SK-N-SH (cell line): ENCODE measurements at regions not wholly inside any gene's neighbourhood (a gene's known extent, or its start where the extent isn't known, plus 50 kb on each side); places are given as distances from the start of the nearest gene placed in this dataset.

Source experiments
- CTCF ChIA-PET: fragments of 300-600, 350-600 bp; formaldehyde crosslinking; extraction: SDS; loops from one replicate; lab custom pipeline; 2021; lab: Yijun Ruan, JAX
- POLR2A ChIA-PET: fragments of 350-600 bp; sonication (Branson Sonifier 250); formaldehyde crosslinking; extraction: SDS; loops from one replicate; lab custom pipeline; 2020; ENCODE audit warnings: antibody characterized with exemption, inconsistent platforms; lab: Yijun Ruan, JAX
- DNase-seq: peaks from one replicate; pipeline ENCODE4 v3.0.0; 2012
- H2AFZ ChIP-seq: fragments of 200-600 bp; sonication (generic); 2 replicates; pipeline ENCODE4 v1.8.1; 2016; ENCODE audit warnings: antibody characterized with exemption, mild to moderate bottlenecking, low read depth
- H3F3A ChIP-seq: fragments of 200-600 bp; sonication (generic); replicated peaks from 2 replicates; pipeline ENCODE3; 2016; ENCODE audit warnings: antibody characterized with exemption, mild to moderate bottlenecking; ENCODE audit not compliant: insufficient read depth
- H3K27ac ChIP-seq, 2 experiments: fragments of 200-500 bp in 1 of 2; fragments of 200-600 bp in 1 of 2; sonication (Bioruptor generic) in 1 of 2; sonication (generic), shearing (Covaris generic) in 1 of 2; 2 replicates each; pipeline versions ENCODE4 v1.5.1 to v1.6.1; 2014 to 2016; ENCODE audit warnings: low read depth in 2 of 2, inconsistent platforms in 1 of 2, low read length in 1 of 2, mild to moderate bottlenecking in 1 of 2, mixed read lengths in 1 of 2
- H3K27me3 ChIP-seq: fragments of 200-600 bp; sonication (generic), shearing (Covaris generic); 2 replicates; pipeline ENCODE4 v1.6.1; 2016; ENCODE audit warnings: mixed run types; ENCODE audit not compliant: insufficient read depth
- H3K36me3 ChIP-seq, 2 experiments: fragments of 200-500 bp in 1 of 2; fragments of 200-600 bp in 1 of 2; sonication (Bioruptor generic) in 1 of 2; sonication (generic) in 1 of 2; replicated peaks in 1 of 2; 2 replicates each; pipeline versions ENCODE3 to v1.5.1; 2014 to 2016; ENCODE audit warnings: low read length in 1 of 2, mild to moderate bottlenecking in 1 of 2; ENCODE audit not compliant: insufficient read depth in 2 of 2, control insufficient read depth in 1 of 2
- H3K4me1 ChIP-seq, 2 experiments: fragments of 200-500 bp in 1 of 2; fragments of 200-600 bp in 1 of 2; sonication (Bioruptor generic) in 1 of 2; sonication (generic), shearing (Covaris generic) in 1 of 2; 2 replicates each; pipeline versions ENCODE4 v1.5.1 to v1.6.1; 2014 to 2016; ENCODE audit warnings: low read depth in 1 of 2, low read length in 1 of 2, mixed run types in 1 of 2; ENCODE audit not compliant: insufficient read depth in 2 of 2, control insufficient read depth in 1 of 2
- H3K4me2 ChIP-seq: fragments of 200-600 bp; sonication (generic), shearing (Covaris generic); 2 replicates; pipeline ENCODE4 v1.6.1; 2017; ENCODE audit warnings: mixed run types
- H3K4me3 ChIP-seq, 2 experiments: fragments of 200-500 bp in 1 of 2; fragments of 200-600 bp in 1 of 2; sonication (Bioruptor generic) in 1 of 2; sonication (generic), shearing (Covaris generic) in 1 of 2; 2 replicates each; pipeline versions ENCODE4 v1.5.1 to v1.8.1; 2014 to 2016; ENCODE audit warnings: low read depth in 2 of 2, inconsistent platforms in 1 of 2, low read length in 1 of 2, mild to moderate bottlenecking in 1 of 2, mixed read lengths in 1 of 2, moderate library complexity in 1 of 2
- H3K79me2 ChIP-seq: fragments of 200-600 bp; sonication (generic); 2 replicates; pipeline ENCODE4 v1.8.1; 2017; ENCODE audit warnings: mild to moderate bottlenecking; ENCODE audit not compliant: insufficient read depth
- H3K9ac ChIP-seq: fragments of 200-600 bp; sonication (generic); 2 replicates; pipeline ENCODE4 v1.6.1; 2017; ENCODE audit warnings: mixed run types
- H3K9me2 ChIP-seq: fragments of 200-600 bp; sonication (generic); 2 replicates; pipeline ENCODE4 v1.6.1; 2017; ENCODE audit warnings: mixed run types
- H3K9me3 ChIP-seq: fragments of 200-600 bp; sonication (generic); 2 replicates; pipeline ENCODE4 v1.6.1; 2017; ENCODE audit warnings: mixed run types, mild to moderate bottlenecking, moderate library complexity
- H4K20me1 ChIP-seq: fragments of 200-600 bp; sonication (generic); 2 replicates; pipeline ENCODE4 v1.6.1; 2017; ENCODE audit warnings: mild to moderate bottlenecking, mixed run types; ENCODE audit not compliant: insufficient read depth
- CHD2 ChIP-seq: fragments of 150-350 bp; IDR thresholded peaks from 2 replicates; pipeline ENCODE4 v1.6.1; 2018; ENCODE audit warnings: low read length; ENCODE audit not compliant: partially characterized antibody
- EZH2phosphoT487 ChIP-seq: fragments of 200-600 bp; sonication (generic); IDR thresholded peaks from 2 replicates; pipeline ENCODE4 v1.6.1; 2017; ENCODE audit warnings: low read depth, mixed run types, mild to moderate bottlenecking, antibody characterized with exemption, moderate library complexity, borderline replicate concordance
- FOSL2 ChIP-seq: IDR thresholded peaks from 2 replicates; pipeline ENCODE4 v1.4.0; 2012; ENCODE audit warnings: low read depth, mild to moderate bottlenecking, moderate library complexity, borderline replicate concordance
- FOXJ3 ChIP-seq: sonication (generic); formaldehyde crosslinking; IDR thresholded peaks from 2 replicates; pipeline ENCODE4 v1.5.1; 2020; ENCODE audit warnings: mild to moderate bottlenecking, missing genetic modification reagents
- GABPA ChIP-seq: IDR thresholded peaks from 2 replicates; pipeline ENCODE4 v1.4.0; 2012; ENCODE audit warnings: low read depth, mild to moderate bottlenecking
- JUND ChIP-seq: IDR thresholded peaks from 2 replicates; pipeline ENCODE4 v1.4.0; 2012
- RAD21 ChIP-seq: IDR thresholded peaks from 2 replicates; pipeline ENCODE4 v1.6.1; 2012; ENCODE audit warnings: mild to moderate bottlenecking, low read length
- RXRA ChIP-seq: IDR thresholded peaks from 2 replicates; pipeline ENCODE4 v1.4.0; 2012; ENCODE audit warnings: low read depth, mild to moderate bottlenecking, borderline replicate concordance
- SIN3A ChIP-seq: IDR thresholded peaks from 2 replicates; pipeline ENCODE4 v1.6.1; 2012; ENCODE audit warnings: low read depth, mild to moderate bottlenecking, low read length, moderate library complexity, borderline replicate concordance
- SMC3 ChIP-seq: IDR thresholded peaks from 2 replicates; pipeline ENCODE4 v1.6.1; 2012; ENCODE audit warnings: low read depth, low read length, improper control_type of control experiment
- TCF12 ChIP-seq: IDR thresholded peaks from 2 replicates; pipeline ENCODE4 v1.4.0; 2012
- TEAD4 ChIP-seq: IDR thresholded peaks from 2 replicates; pipeline ENCODE4 v1.4.0; 2012; ENCODE audit warnings: mild to moderate bottlenecking, borderline replicate concordance; ENCODE audit not compliant: insufficient read depth
- YY1 ChIP-seq: IDR thresholded peaks from 2 replicates; pipeline ENCODE4 v1.4.0; 2012; ENCODE audit warnings: low read depth, mild to moderate bottlenecking
- ZBTB33 ChIP-seq: IDR thresholded peaks from 2 replicates; pipeline ENCODE4 v1.4.0; 2012; ENCODE audit warnings: low read depth, borderline replicate concordance
- WGBS: methylation state at CpG from one replicate; pipeline ENCODE4 v1.1.6; 2017; ENCODE audit warnings: low lambda C conversion rate; 5-methylcytosine and 5-hydroxymethylcytosine counted together
- TF ChIP-seq, protein P1 (sequence below): IDR thresholded peaks from 2 replicates; pipeline ENCODE4; 2012
- TF ChIP-seq, protein P2 (sequence below): fragments of 200-600 bp; sonication (generic); IDR thresholded peaks from 2 replicates; pipeline ENCODE4 v1.6.1; 2017; ENCODE audit warnings: antibody characterized with exemption, mild to moderate bottlenecking, moderate library complexity

DNA sequence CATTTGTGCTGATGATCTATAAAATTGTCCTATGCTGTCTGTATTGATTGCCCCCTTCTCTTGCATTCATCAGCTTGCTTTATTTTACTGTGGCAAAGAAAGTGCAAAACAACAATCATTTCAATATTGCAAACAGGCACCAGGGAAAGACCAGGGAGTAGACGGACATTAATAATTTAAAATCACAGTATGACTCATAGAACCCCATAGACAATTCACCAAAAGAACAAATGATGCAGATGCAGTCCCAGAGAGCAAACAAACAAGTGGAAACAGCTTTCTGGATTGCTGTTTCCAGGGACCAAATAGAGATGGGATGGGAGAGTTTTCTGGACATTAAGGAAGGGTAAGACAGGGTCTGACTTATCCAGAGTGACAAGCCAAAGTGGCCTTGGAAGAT is 70.1 kb downstream of the ABCC12 start:
- Histone ChIP-seq H3K36me3 (no peaks in the 10 kb centered on the region), H2AFZ (no peak overlapping the region), H3K9ac (no peak overlapping the region), H3F3A (no peaks in the 10 kb centered on the region), H4K20me1 (no peaks in the 10 kb centered on the region), H3K4me2 (no peak overlapping the region), H3K27me3 (no peaks in the 10 kb centered on the region), H3K79me2 (no peaks in the 10 kb centered on the region), H3K9me2 (no peaks in the 10 kb centered on the region), H3K9me3 (no peaks in the 10 kb centered on the region), H3K4me1 (peaks cover 0 to 8% of the 10 kb centered on the region in 2 experiments; a peak in 1 of 4 replicates), H3K4me3 (no peak overlapping the region), H3K27ac (no peak overlapping the region)
- CTCF ChIA-PET = no interaction called here
- DNase-seq = no peak
- 77% methylated on average over 1 of the region's 1 CpG for WGBS
- TF ChIP-seq SIN3A (no peak), TEAD4 (no peak), SMC3 (no peak), GABPA (no peak), FOSL2 (no peak), FOXJ3 (CRISPR knock-in tag) (no peak), RXRA (no peak)
- TF ChIP-seq, protein P1, sequence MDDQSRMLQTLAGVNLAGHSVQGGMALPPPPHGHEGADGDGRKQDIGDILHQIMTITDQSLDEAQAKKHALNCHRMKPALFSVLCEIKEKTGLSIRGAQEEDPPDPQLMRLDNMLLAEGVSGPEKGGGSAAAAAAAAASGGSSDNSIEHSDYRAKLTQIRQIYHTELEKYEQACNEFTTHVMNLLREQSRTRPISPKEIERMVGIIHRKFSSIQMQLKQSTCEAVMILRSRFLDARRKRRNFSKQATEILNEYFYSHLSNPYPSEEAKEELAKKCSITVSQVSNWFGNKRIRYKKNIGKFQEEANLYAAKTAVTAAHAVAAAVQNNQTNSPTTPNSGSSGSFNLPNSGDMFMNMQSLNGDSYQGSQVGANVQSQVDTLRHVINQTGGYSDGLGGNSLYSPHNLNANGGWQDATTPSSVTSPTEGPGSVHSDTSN = no peak
- POLR2A ChIA-PET = no interaction called here

DNA sequence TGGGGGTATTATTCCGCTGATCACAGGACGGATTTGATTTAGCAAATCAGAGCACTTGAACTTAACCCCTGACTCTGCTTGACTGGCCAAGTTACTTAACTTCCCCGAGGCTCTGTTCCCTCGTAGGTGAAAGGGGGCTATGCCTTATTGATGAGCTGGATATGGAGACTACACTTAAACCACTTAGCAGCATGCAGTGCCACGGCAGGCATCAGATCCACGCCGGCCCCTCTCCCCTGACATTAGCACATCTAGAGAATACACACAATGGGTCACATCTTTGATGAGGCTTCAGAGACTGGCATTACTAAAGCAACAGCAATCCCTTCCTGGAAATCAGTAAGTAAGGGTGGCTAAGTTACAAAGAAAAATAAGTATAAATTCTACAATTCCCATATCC is 71.0 kb downstream of the ABCC12 start:
- CTCF ChIA-PET = no interaction called here
- no peak for DNase-seq
- H3K4me1 ChIP-seq = peaks cover 0 to 8% of the 10 kb centered on the region in 2 experiments; a peak in 1 of 4 replicates

More for the DNA sequence above, 71.0 kb downstream of the ABCC12 start:
- Histone ChIP-seq H3K4me3 (no peak overlapping the region), H3K79me2 (no peaks in the 10 kb centered on the region), H3K9me3 (no peaks in the 10 kb centered on the region)
- no peak for TF ChIP-seq TEAD4
- TF ChIP-seq RXRA = no peak
- no peak for TF ChIP-seq SMC3
- no peak for TF ChIP-seq RAD21
- TF ChIP-seq SIN3A = no peak
- TF ChIP-seq YY1 = no peak
- TF ChIP-seq ZBTB33 = no peak
- TF ChIP-seq JUND = no peak
- no peak for TF ChIP-seq GABPA
- no peak for TF ChIP-seq CHD2
- TF ChIP-seq, protein P2, sequence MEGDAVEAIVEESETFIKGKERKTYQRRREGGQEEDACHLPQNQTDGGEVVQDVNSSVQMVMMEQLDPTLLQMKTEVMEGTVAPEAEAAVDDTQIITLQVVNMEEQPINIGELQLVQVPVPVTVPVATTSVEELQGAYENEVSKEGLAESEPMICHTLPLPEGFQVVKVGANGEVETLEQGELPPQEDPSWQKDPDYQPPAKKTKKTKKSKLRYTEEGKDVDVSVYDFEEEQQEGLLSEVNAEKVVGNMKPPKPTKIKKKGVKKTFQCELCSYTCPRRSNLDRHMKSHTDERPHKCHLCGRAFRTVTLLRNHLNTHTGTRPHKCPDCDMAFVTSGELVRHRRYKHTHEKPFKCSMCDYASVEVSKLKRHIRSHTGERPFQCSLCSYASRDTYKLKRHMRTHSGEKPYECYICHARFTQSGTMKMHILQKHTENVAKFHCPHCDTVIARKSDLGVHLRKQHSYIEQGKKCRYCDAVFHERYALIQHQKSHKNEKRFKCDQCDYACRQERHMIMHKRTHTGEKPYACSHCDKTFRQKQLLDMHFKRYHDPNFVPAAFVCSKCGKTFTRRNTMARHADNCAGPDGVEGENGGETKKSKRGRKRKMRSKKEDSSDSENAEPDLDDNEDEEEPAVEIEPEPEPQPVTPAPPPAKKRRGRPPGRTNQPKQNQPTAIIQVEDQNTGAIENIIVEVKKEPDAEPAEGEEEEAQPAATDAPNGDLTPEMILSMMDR = no peak
- no peak for TF ChIP-seq TCF12
- TF ChIP-seq, protein P1 = no peak
- no peak for TF ChIP-seq EZH2phosphoT487
- TF ChIP-seq FOSL2 = no peak
- TF ChIP-seq, all 33 proteins: peak for 0
- H2AFZ ChIP-seq = no peak overlapping the region
- no peak overlapping the region for H3K4me2 ChIP-seq
- H3K9me2 ChIP-seq = no peaks in the 10 kb centered on the region
- POLR2A ChIA-PET = no interaction called here
- H3K36me3 ChIP-seq = no peaks in the 10 kb centered on the region
- H4K20me1 ChIP-seq = no peaks in the 10 kb centered on the region
- no peaks in the 10 kb centered on the region for H3K27me3 ChIP-seq
- no peak overlapping the region for H3K27ac ChIP-seq
- 75% methylated on average over 7 of the region's 7 CpGs for WGBS
- H3F3A ChIP-seq = no peaks in the 10 kb centered on the region
- H3K9ac ChIP-seq = no peak overlapping the region
